Keratinocyte (primary cell): ENCODE measurements at regions not wholly inside any gene's neighbourhood (a gene's known extent, or its start where the extent isn't known, plus 50 kb on each side); places are given as distances from the start of the nearest gene placed in this dataset.

Experiments
- DNase-seq: peaks from one replicate; pipeline ENCODE4 v3.0.0-alpha.2; 2011; ENCODE audit warnings: low read depth, missing footprints, low spot score
- FAIRE-seq: peaks from 2 replicates; lab custom pipeline; 2011; peaks lifted over from hg19 to GRCh38; lab: Jason Lieb, UNC
- H2AFZ ChIP-seq: 2 replicates; pipeline ENCODE4 v1.6.0; 2012; ENCODE audit warnings: low read length, control low read depth, inconsistent platforms; ENCODE audit not compliant: control insufficient read depth
- H3K27ac ChIP-seq: 2 replicates; pipeline ENCODE4 v1.5.1; 2011; ENCODE audit warnings: low read length; ENCODE audit not compliant: control insufficient read depth, insufficient read depth
- H3K27me3 ChIP-seq: 3 replicates; pipeline ENCODE4 v1.6.0; 2011; ENCODE audit warnings: low read length; ENCODE audit not compliant: control insufficient read depth, insufficient read depth; ENCODE audit errors: extremely low read depth
- H3K36me3 ChIP-seq, 2 experiments: 2 replicates in 1 of 2; 3 replicates in 1 of 2; pipeline ENCODE4 v1.5.1; 2011; ENCODE audit warnings: low read length in 2 of 2, mild to moderate bottlenecking in 1 of 2; ENCODE audit not compliant: control insufficient read depth in 2 of 2, insufficient read depth in 2 of 2; ENCODE audit errors: extremely low read depth in 1 of 2
- H3K4me1 ChIP-seq: 3 replicates; pipeline ENCODE4 v1.5.1; 2011; ENCODE audit warnings: low read length; ENCODE audit not compliant: control insufficient read depth, insufficient read depth; ENCODE audit errors: extremely low read depth
- H3K4me2 ChIP-seq: 3 replicates; pipeline ENCODE4 v1.6.0; 2011; ENCODE audit warnings: low read depth, low read length; ENCODE audit not compliant: control insufficient read depth, insufficient read depth; ENCODE audit errors: extremely low read depth
- H3K4me3 ChIP-seq, 3 experiments: fragments of 200-600 bp in 1 of 3; sonication (generic) in 1 of 3; 2 replicates in 2 of 3; 3 replicates in 1 of 3; pipeline ENCODE4 v1.5.1; 2011 to 2016; ENCODE audit warnings: low read length in 3 of 3, mild to moderate bottlenecking in 3 of 3, control low read depth in 2 of 3, inconsistent platforms in 1 of 3, low read depth in 1 of 3, mixed read lengths in 1 of 3, mixed run types in 1 of 3, moderate library complexity in 1 of 3; ENCODE audit not compliant: control insufficient read depth in 2 of 3, insufficient read depth in 2 of 3; ENCODE audit errors: extremely low read depth in 1 of 3
- H3K79me2 ChIP-seq: 2 replicates; pipeline ENCODE4 v1.6.0; 2012; ENCODE audit warnings: low read length; ENCODE audit not compliant: control insufficient read depth, insufficient read depth
- H3K9ac ChIP-seq: 3 replicates; pipeline ENCODE4 v1.6.0; 2011; ENCODE audit warnings: low read length; ENCODE audit not compliant: control insufficient read depth, insufficient read depth; ENCODE audit errors: extremely low read depth
- H3K9me1 ChIP-seq: 3 replicates; pipeline ENCODE4 v1.6.0; 2011; ENCODE audit warnings: low read length; ENCODE audit not compliant: control insufficient read depth, insufficient read depth; ENCODE audit errors: extremely low read depth
- H3K9me3 ChIP-seq: 2 replicates; pipeline ENCODE4 v1.5.1; 2012; ENCODE audit warnings: low read depth, low read length; ENCODE audit not compliant: control insufficient read depth
- H4K20me1 ChIP-seq: 3 replicates; pipeline ENCODE4 v1.6.0; 2011; ENCODE audit warnings: low read length; ENCODE audit not compliant: control insufficient read depth, insufficient read depth; ENCODE audit errors: extremely low read depth
- CTCF ChIP-seq, 3 experiments: IDR thresholded peaks in 1 of 3; conservative IDR thresholded peaks in 1 of 3; optimal IDR thresholded peaks in 1 of 3; 2 replicates in 2 of 3; 3 replicates in 1 of 3; pipeline versions ENCODE3 to v1.5.1; 2011; ENCODE audit warnings: low read length in 3 of 3, mild to moderate bottlenecking in 3 of 3, moderate library complexity in 2 of 3, control low read depth in 1 of 3, inconsistent platforms in 1 of 3; ENCODE audit not compliant: insufficient read depth in 2 of 3; ENCODE audit errors: extremely low read depth in 1 of 3
- EZH2 ChIP-seq: IDR thresholded peaks from one replicate; pipeline ENCODE4 v1.6.1; 2012; ENCODE audit warnings: inconsistent platforms, mild to moderate bottlenecking, low read length, moderate library complexity
- dilution Hi-C: fragments of 300-500 bp; cut with MboI; formaldehyde crosslinking; loops from one replicate; pipeline ENCODE4 v1.7.0; 2020; ENCODE audit warnings: low sequenced_read_pairs; ENCODE audit not compliant: extremely low pct_ligation_motif_present

GRCh38 chr6:113526553-113526952 lies 330.6 kb upstream of the MARCKS start:
- peak; percentile 7 for DNase-seq

DNA sequence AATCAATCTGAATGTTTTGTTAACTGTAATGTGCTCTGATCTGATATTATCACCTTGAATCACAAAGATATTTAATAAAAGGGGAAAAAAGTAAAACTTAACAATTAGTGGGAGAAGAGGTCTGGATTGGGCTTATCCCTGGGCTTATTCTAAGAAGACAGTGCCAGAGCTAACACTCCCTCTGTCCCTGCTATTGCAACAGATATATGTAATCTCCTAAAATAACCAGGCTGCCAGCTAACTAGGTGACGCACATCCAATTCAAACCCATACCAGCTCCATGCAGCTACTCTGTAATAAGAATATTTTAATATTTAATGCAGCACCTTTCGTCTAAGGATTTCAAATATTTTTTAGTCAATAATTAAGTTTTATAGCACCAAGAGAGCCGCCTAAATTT lies 330.1 kb upstream of the MARCKS start:
- DNase-seq (no peak), FAIRE-seq (no peak)
- Histone ChIP-seq H3K4me3 (no peak overlapping the region), H3K9ac (no peak overlapping the region), H3K4me1 (peaks cover 25% of the 10 kb centered on the region), H3K4me2 (peak overlapping the region; percentile 1), H4K20me1 (no peaks in the 10 kb centered on the region), H3K27ac (peak overlapping the region; percentile 42), H3K79me2 (no peaks in the 10 kb centered on the region), H2AFZ (no peak overlapping the region), H3K36me3 (no peaks in the 10 kb centered on the region), H3K27me3 (no peaks in the 10 kb centered on the region), H3K9me3 (no peaks in the 10 kb centered on the region), H3K9me1 (no peaks in the 10 kb centered on the region)
- TF ChIP-seq CTCF (optimal IDR thresholded peaks at IDR 0.05 in 1 of 3, IDR thresholded peaks at IDR 0.05 in 1 of 3, conservative IDR thresholded peaks at IDR 0.05 in 1 of 3; ENCODE audit: extremely low read depth in 1 of 3, insufficient read depth in 2 of 3, low read length in 3 of 3) (no peak), EZH2 (no peak)
- dilution Hi-C loops: no loop called here

More at GRCh38 chr6:113526553-113526952, 330.6 kb upstream of the MARCKS start:
- Histone ChIP-seq H2AFZ (peak overlapping the region; percentile 2), H3K4me1 (peaks cover 25% of the 10 kb centered on the region), H3K9ac (no peak overlapping the region), H3K9me3 (no peaks in the 10 kb centered on the region), H3K4me3 (no peak overlapping the region), H3K9me1 (no peaks in the 10 kb centered on the region), H3K27ac (peak overlapping the region; percentile 42), H4K20me1 (no peaks in the 10 kb centered on the region), H3K36me3 (no peaks in the 10 kb centered on the region), H3K79me2 (no peaks in the 10 kb centered on the region), H3K27me3 (no peaks in the 10 kb centered on the region), H3K4me2 (peak overlapping the region; percentile 1)
- FAIRE-seq: peak; percentile 97
- no peak for TF ChIP-seq EZH2
- TF ChIP-seq CTCF (optimal IDR thresholded peaks at IDR 0.05 in 1 of 3, IDR thresholded peaks at IDR 0.05 in 1 of 3, conservative IDR thresholded peaks at IDR 0.05 in 1 of 3; ENCODE audit: extremely low read depth in 1 of 3, insufficient read depth in 2 of 3, low read length in 3 of 3): no peak
- dilution Hi-C loops: no loop called here
